OCI-LY3 (cell line): ENCODE measurements at regions not wholly inside any gene's neighbourhood (a gene's known extent, or its start where the extent isn't known, plus 50 kb on each side); places are given as distances from the start of the nearest gene placed in this dataset.
"Not testable (repeated sequence)": the region's sequence is repeated elsewhere in the genome, so short reads cannot be mapped to it uniquely, and the experiment has no call there.

Source experiments
- H2AFZ ChIP-seq: fragments of 200-600, 300-600 bp; shearing (Covaris generic); 2 replicates; pipeline ENCODE4 v1.6.0; 2014; ENCODE audit warnings: antibody characterized with exemption, low read depth, low read length
- H3K27ac ChIP-seq: fragments of 200-600, 300-600 bp; sonication (generic); 2 replicates; pipeline ENCODE4 v1.5.1; 2014; ENCODE audit warnings: mild to moderate bottlenecking, low read length, moderate library complexity, mixed read lengths
- H3K27me3 ChIP-seq: fragments of 200-600, 300-600 bp; sonication (generic); 2 replicates; pipeline ENCODE4 v1.6.1; 2014; ENCODE audit warnings: low read depth, low read length, mixed read lengths
- H3K36me3 ChIP-seq: fragments of 200-600, 300-600 bp; sonication (generic); replicated peaks from 2 replicates; pipeline ENCODE3; 2014; ENCODE audit warnings: low read depth, low read length, mixed read lengths
- H3K4me1 ChIP-seq: fragments of 300-600, 200-600 bp; sonication (generic); 2 replicates; pipeline ENCODE4 v1.6.1; 2014; ENCODE audit warnings: low read length, mixed read lengths
- H3K4me2 ChIP-seq: fragments of 200-600, 300-600 bp; sonication (generic); 2 replicates; pipeline ENCODE4 v1.6.1; 2014; ENCODE audit warnings: low read length, mixed read lengths
- H3K4me3 ChIP-seq: fragments of 300-600, 200-600 bp; sonication (generic); 2 replicates; pipeline ENCODE4 v1.5.1; 2014; ENCODE audit warnings: antibody characterized with exemption, mild to moderate bottlenecking, low read length, moderate library complexity
- H3K79me2 ChIP-seq: fragments of 300-600, 200-600 bp; shearing (Covaris generic); 2 replicates; pipeline ENCODE4 v1.6.1; 2014; ENCODE audit warnings: mild to moderate bottlenecking, low read length, mixed read lengths
- H3K9ac ChIP-seq: fragments of 300-600, 200-600 bp; shearing (Covaris generic); 2 replicates; pipeline ENCODE4 v1.6.0; 2014; ENCODE audit warnings: mild to moderate bottlenecking, low read length, moderate library complexity
- H3K9me3 ChIP-seq: fragments of 200-600, 300-600 bp; shearing (Covaris generic); 2 replicates; pipeline ENCODE4 v1.6.1; 2014; ENCODE audit warnings: low read length, mixed read lengths; ENCODE audit not compliant: insufficient read depth
- H4K20me1 ChIP-seq: fragments of 200-600, 300-600 bp; sonication (generic); 2 replicates; pipeline ENCODE4 v1.6.1; 2016; ENCODE audit warnings: low read length, mixed read lengths; ENCODE audit not compliant: insufficient read depth
- CTCF ChIP-seq: fragments of 200-600, 300-600 bp; sonication (generic); IDR thresholded peaks from 2 replicates; pipeline ENCODE4 v1.5.1; 2014; ENCODE audit warnings: antibody characterized with exemption, low read length, low read depth
- EZH2phosphoT487 ChIP-seq: fragments of 200-600 bp; shearing (Covaris generic); IDR thresholded peaks from 2 replicates; pipeline ENCODE4 v1.6.1; 2018; ENCODE audit warnings: antibody characterized with exemption, mixed run types, low read depth

- Histone ChIP-seq H4K20me1 (no peaks in the 10 kb centered on the region), H3K4me1 (no peaks in the 10 kb centered on the region), H3K4me2 (no peak overlapping the region), H3K79me2 (no peaks in the 10 kb centered on the region), H3K4me3 (no peak overlapping the region), H3K27ac (no peak overlapping the region), H3K36me3 (no peaks in the 10 kb centered on the region), H3K9ac (no peak overlapping the region), H3K27me3 (peaks cover 47% of the 10 kb centered on the region), H2AFZ (no peak overlapping the region), H3K9me3 (no peaks in the 10 kb centered on the region)
- TF ChIP-seq CTCF = no peak
- TF ChIP-seq EZH2phosphoT487 = no peak
These were observed 90.2 kb downstream of the ZNF467 start for GRCh38 chr7:149683181-149683580.

GRCh38 chr7:149682038-149682437, 91.3 kb downstream of the ZNF467 start:
- no peaks in the 10 kb centered on the region for H3K9me3 ChIP-seq
- no peak overlapping the region for H3K27ac ChIP-seq
- H2AFZ ChIP-seq = no peak overlapping the region
- H3K79me2 ChIP-seq = no peaks in the 10 kb centered on the region
- H3K9ac ChIP-seq = no peak overlapping the region
- H3K27me3 ChIP-seq = peaks cover 49% of the 10 kb centered on the region
- no peaks in the 10 kb centered on the region for H3K36me3 ChIP-seq
- TF ChIP-seq CTCF = no peak
- TF ChIP-seq EZH2phosphoT487 = no peak
- no peak overlapping the region for H3K4me2 ChIP-seq
- no peaks in the 10 kb centered on the region for H3K4me1 ChIP-seq
- H4K20me1 ChIP-seq = no peaks in the 10 kb centered on the region
- H3K4me3 ChIP-seq = no peak overlapping the region

- H3K9me3 ChIP-seq = no peaks in the 10 kb centered on the region
- H3K9ac ChIP-seq = no peak overlapping the region
- no peak overlapping the region for H2AFZ ChIP-seq
- H3K4me2 ChIP-seq = no peak overlapping the region
- H3K4me3 ChIP-seq = no peak overlapping the region
- H3K27ac ChIP-seq = no peak overlapping the region
- H3K36me3 ChIP-seq = no peaks in the 10 kb centered on the region
- H3K27me3 ChIP-seq = peaks cover 46% of the 10 kb centered on the region
- TF ChIP-seq EZH2phosphoT487 (no peak), CTCF (no peak)
- no peaks in the 10 kb centered on the region for H3K79me2 ChIP-seq
- no peaks in the 10 kb centered on the region for H4K20me1 ChIP-seq
- no peaks in the 10 kb centered on the region for H3K4me1 ChIP-seq
These were observed 92.1 kb downstream of the ZNF467 start for GRCh38 chr7:149681274-149681673.

GRCh38 chr7:149680331-149681025, 92.9 kb downstream of the ZNF467 start:
- H3K9me3 ChIP-seq = no peaks in the 10 kb centered on the region
- no peaks in the 10 kb centered on the region for H3K4me1 ChIP-seq
- TF ChIP-seq EZH2phosphoT487 = no peak
- no peak for TF ChIP-seq CTCF
- H4K20me1 ChIP-seq = no peaks in the 10 kb centered on the region
- peaks cover 40% of the 10 kb centered on the region for H3K27me3 ChIP-seq
- H3K9ac ChIP-seq = no peak overlapping the region
- H3K4me2 ChIP-seq = no peak overlapping the region
- no peak overlapping the region for H2AFZ ChIP-seq
- no peak overlapping the region for H3K4me3 ChIP-seq
- H3K27ac ChIP-seq = no peak overlapping the region
- no peaks in the 10 kb centered on the region for H3K36me3 ChIP-seq
- no peaks in the 10 kb centered on the region for H3K79me2 ChIP-seq

GRCh38 chr7:149674728-149675385, 98.5 kb downstream of the ZNF467 start:
- not testable (repeated sequence) for H3K4me1 ChIP-seq, H3K4me2 ChIP-seq, H4K20me1 ChIP-seq, H2AFZ ChIP-seq, H3K36me3 ChIP-seq, H3K9me3 ChIP-seq, H3K79me2 ChIP-seq, H3K4me3 ChIP-seq, H3K27ac ChIP-seq, H3K9ac ChIP-seq
- peaks cover 25% of the 10 kb centered on the region for H3K27me3 ChIP-seq
